ENCODE measurements at regions not wholly inside any gene's neighbourhood (a gene's known extent, or its start where the extent isn't known, plus 50 kb on each side); places are given as distances from the start of the nearest gene placed in this dataset.

DNA sequence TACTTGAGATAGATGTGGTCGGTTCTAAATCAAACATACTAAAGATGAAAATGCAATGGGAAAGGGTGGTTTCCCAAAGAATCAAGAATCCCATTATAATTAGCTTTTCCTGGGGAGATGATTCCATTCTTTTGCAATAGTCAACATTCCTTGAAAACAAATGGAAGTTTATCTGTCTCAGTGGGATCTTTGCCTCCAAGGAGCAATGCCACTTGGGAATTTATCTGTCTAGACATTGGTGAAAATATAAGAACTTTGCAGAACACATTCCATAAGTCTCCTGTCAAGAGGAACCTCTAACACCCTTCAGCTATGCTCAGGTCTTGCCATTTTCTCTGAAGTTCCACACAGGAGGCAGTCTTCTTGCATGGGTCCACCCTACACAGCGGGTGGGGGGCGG, 152.5 kb downstream of the KCTD12 start:
- Histone ChIP-seq H3K4me3 (no peak overlapping the region), H3K36me3 (ENCODE audit: insufficient read depth, low read length) (no peaks in the 10 kb centered on the region), H3K9ac (ENCODE audit: insufficient read length) (no peak overlapping the region), H3K9me3 (ENCODE audit: low read depth, low read length) (no peaks in the 10 kb centered on the region), H3K27ac (no peak overlapping the region)
- TF ChIP-seq POLR2AphosphoS5 (IDR thresholded peaks at IDR 0.05; ENCODE audit: borderline replicate concordance, low read depth, low read length), result no peak
- no peak for TF ChIP-seq EZH2 (IDR thresholded peaks at IDR 0.05)
- TF ChIP-seq FOXP2 (optimal IDR thresholded peaks at IDR 0.05; ENCODE audit: control extremely low read depth, extremely low read length, insufficient read depth), result no peak
- no peak for DNase-seq (ENCODE audit: low read depth, low spot score)

DNA sequence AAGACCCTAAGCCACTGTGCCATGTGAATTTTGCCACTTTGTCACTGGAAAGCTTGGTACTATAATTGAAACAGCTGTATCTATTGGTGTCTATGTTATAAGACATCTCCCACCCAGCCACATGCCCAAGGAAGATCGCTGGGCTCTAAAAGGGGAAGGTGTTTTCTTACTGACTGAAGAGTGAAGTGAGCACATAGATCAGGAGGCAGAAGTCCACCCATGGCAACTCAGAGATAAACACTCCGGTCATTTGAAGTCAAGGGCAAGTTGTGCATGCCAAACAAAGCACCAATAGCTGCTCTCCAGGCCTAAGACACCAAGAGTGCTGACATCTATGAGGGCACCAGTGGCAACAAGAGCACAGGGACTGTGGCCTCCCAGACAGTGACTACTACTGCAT, 153.8 kb downstream of the KCTD12 start:
- no peaks in the 10 kb centered on the region for H3K9me3 ChIP-seq (ENCODE audit: low read depth, low read length)
- TF ChIP-seq POLR2AphosphoS5 (IDR thresholded peaks at IDR 0.05; ENCODE audit: borderline replicate concordance, low read depth, low read length) (no peak), FOXP2 (optimal IDR thresholded peaks at IDR 0.05; ENCODE audit: control extremely low read depth, extremely low read length, insufficient read depth) (no peak), EZH2 (IDR thresholded peaks at IDR 0.05) (no peak)
- H3K36me3 ChIP-seq (ENCODE audit: insufficient read depth, low read length), result no peaks in the 10 kb centered on the region
- no peak for DNase-seq (ENCODE audit: low read depth, low spot score)
- no peak overlapping the region for H3K4me3 ChIP-seq
- no peak overlapping the region for H3K9ac ChIP-seq (ENCODE audit: insufficient read length)
- no peak overlapping the region for H3K27ac ChIP-seq

DNA sequence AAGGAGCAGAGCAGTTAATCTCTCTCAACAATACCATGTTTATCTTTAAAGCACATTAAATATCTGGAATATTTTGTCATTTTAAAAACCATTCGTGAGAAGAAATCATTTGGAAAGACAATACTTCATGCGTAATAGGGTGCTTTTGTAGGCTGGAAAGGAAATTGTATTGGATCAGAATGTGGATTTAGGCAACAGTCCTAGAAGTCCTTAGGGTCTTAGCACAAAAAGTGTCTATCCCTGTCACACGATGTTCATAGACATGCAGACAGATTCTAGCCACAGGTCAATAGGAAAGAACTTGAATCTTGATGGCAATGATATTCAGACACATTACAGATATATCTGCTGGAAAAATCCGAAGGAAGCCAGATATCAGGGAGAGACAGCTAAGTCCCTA, 156.0 kb downstream of the KCTD12 start:
- TF ChIP-seq FOXP2 (optimal IDR thresholded peaks at IDR 0.05; ENCODE audit: control extremely low read depth, extremely low read length, insufficient read depth) (no peak), EZH2 (IDR thresholded peaks at IDR 0.05) (no peak), POLR2AphosphoS5 (IDR thresholded peaks at IDR 0.05; ENCODE audit: borderline replicate concordance, low read depth, low read length) (no peak)
- H3K9me3 ChIP-seq (ENCODE audit: low read depth, low read length), result no peaks in the 10 kb centered on the region
- no peak for DNase-seq (ENCODE audit: low read depth, low spot score)
- H3K36me3 ChIP-seq (ENCODE audit: insufficient read depth, low read length), result no peaks in the 10 kb centered on the region
- no peak overlapping the region for H3K27ac ChIP-seq
- H3K4me3 ChIP-seq, result no peak overlapping the region
- H3K9ac ChIP-seq (ENCODE audit: insufficient read length), result no peak overlapping the region

DNA sequence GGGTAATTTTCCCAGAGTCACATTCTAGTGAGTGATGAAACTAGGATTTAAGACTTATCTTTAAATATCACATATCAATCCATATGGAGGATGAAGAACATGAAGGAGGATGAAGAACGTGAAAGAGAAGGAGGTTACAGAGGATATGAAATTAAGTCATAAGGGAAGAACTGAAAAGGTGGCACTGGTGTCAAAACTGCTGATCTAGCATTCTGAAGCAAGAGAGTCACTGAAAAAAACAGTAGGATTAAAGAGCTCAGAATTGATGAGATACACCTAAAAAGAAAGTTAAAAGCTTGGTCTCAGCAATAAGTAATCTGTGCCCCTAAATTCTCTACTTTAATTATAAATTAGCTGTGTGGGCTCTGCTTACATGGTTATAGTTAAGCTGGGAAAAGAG, 156.5 kb downstream of the KCTD12 start:
- no peak for TF ChIP-seq POLR2AphosphoS5 (IDR thresholded peaks at IDR 0.05; ENCODE audit: borderline replicate concordance, low read depth, low read length)
- TF ChIP-seq FOXP2 (optimal IDR thresholded peaks at IDR 0.05; ENCODE audit: control extremely low read depth, extremely low read length, insufficient read depth), result no peak
- no peak overlapping the region for H3K27ac ChIP-seq
- no peak for DNase-seq (ENCODE audit: low read depth, low spot score)

DNA sequence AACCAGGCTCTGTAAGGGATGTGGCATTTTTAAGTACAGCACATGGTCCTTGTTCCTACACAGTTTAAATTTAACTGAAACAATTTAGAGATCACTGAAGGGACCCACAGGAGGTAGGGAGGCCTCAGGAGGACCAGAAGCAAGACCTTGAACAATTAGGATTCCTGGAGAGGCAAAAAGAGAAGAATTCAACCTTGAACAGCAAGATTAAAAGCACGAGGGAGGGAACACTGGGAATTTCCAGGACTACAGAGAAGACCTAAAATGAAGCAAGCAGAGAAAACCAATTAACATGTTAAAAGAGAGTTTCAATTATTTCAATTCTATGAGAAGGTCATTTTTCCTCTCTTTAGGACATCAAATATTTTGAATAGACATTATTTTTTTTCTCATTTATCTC, 160.3 kb downstream of the KCTD12 start:
- H3K4me3 ChIP-seq, result no peak overlapping the region
- no peak for TF ChIP-seq FOXP2 (optimal IDR thresholded peaks at IDR 0.05; ENCODE audit: control extremely low read depth, extremely low read length, insufficient read depth)
- no peak for TF ChIP-seq POLR2AphosphoS5 (IDR thresholded peaks at IDR 0.05; ENCODE audit: borderline replicate concordance, low read depth, low read length)
- TF ChIP-seq EZH2 (IDR thresholded peaks at IDR 0.05), result no peak
- no peak overlapping the region for H3K27ac ChIP-seq
- H3K36me3 ChIP-seq (ENCODE audit: insufficient read depth, low read length), result no peaks in the 10 kb centered on the region
- H3K9ac ChIP-seq (ENCODE audit: insufficient read length), result no peak overlapping the region
- no peak for DNase-seq (ENCODE audit: low read depth, low spot score)
- H3K9me3 ChIP-seq (ENCODE audit: low read depth, low read length), result no peaks in the 10 kb centered on the region

More for the DNA sequence above, 156.5 kb downstream of the KCTD12 start:
- H3K36me3 ChIP-seq (ENCODE audit: insufficient read depth, low read length), result no peaks in the 10 kb centered on the region
- H3K4me3 ChIP-seq, result no peak overlapping the region
- no peak overlapping the region for H3K9ac ChIP-seq (ENCODE audit: insufficient read length)
- H3K9me3 ChIP-seq (ENCODE audit: low read depth, low read length), result no peaks in the 10 kb centered on the region

DNA sequence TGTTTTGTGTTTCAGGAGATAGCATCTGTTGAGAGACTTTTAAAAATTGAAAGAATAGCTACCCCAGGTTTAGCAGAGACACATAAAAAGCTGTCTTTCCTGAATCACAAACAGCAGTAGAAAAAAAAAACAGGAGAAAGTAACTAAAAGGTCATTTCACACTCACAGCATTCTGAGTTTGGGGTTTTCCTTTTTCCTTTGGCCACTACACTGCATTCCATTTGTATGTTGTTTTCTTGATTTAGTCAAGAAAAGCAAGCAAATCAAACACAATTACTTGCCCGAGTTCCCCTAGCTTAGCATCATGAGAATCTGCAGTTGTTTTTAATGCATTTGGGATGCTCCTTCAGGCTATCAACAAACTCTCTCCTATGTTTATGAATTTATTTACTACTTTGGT, 161.0 kb downstream of the KCTD12 start:
- no peaks in the 10 kb centered on the region for H3K36me3 ChIP-seq (ENCODE audit: insufficient read depth, low read length)
- TF ChIP-seq POLR2AphosphoS5 (IDR thresholded peaks at IDR 0.05; ENCODE audit: borderline replicate concordance, low read depth, low read length) (no peak), EZH2 (IDR thresholded peaks at IDR 0.05) (no peak), FOXP2 (optimal IDR thresholded peaks at IDR 0.05; ENCODE audit: control extremely low read depth, extremely low read length, insufficient read depth) (no peak)
- no peak for DNase-seq (ENCODE audit: low read depth, low spot score)
- no peaks in the 10 kb centered on the region for H3K9me3 ChIP-seq (ENCODE audit: low read depth, low read length)
- H3K9ac ChIP-seq (ENCODE audit: insufficient read length), result no peak overlapping the region
- no peak overlapping the region for H3K27ac ChIP-seq
- H3K4me3 ChIP-seq, result no peak overlapping the region

DNA sequence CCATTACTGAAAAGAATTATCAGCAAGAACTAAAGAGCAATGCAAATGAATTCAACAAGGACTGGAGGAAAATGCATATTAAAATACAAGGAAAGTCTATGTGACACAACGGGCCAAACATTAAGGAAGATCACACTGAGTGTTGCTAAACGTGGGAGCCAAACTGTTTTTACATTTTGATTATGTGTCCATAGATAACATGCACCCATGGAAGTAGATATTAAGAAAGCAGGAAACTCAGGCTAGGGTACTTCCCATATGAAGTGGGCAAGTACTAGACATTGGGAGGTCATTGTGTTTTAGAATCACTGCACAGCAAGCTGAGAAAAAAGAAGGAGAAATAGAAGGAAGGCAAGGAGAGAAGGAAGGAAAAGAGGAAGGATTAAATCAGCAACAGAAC, 161.8 kb downstream of the KCTD12 start:
- Histone ChIP-seq H3K4me3 (no peak overlapping the region), H3K36me3 (ENCODE audit: insufficient read depth, low read length) (no peaks in the 10 kb centered on the region), H3K27ac (no peak overlapping the region), H3K9ac (ENCODE audit: insufficient read length) (no peak overlapping the region), H3K9me3 (ENCODE audit: low read depth, low read length) (no peaks in the 10 kb centered on the region)
- DNase-seq (ENCODE audit: low read depth, low spot score), result no peak
- TF ChIP-seq FOXP2 (optimal IDR thresholded peaks at IDR 0.05; ENCODE audit: control extremely low read depth, extremely low read length, insufficient read depth) (no peak), EZH2 (IDR thresholded peaks at IDR 0.05) (no peak), POLR2AphosphoS5 (IDR thresholded peaks at IDR 0.05; ENCODE audit: borderline replicate concordance, low read depth, low read length) (no peak)

DNA sequence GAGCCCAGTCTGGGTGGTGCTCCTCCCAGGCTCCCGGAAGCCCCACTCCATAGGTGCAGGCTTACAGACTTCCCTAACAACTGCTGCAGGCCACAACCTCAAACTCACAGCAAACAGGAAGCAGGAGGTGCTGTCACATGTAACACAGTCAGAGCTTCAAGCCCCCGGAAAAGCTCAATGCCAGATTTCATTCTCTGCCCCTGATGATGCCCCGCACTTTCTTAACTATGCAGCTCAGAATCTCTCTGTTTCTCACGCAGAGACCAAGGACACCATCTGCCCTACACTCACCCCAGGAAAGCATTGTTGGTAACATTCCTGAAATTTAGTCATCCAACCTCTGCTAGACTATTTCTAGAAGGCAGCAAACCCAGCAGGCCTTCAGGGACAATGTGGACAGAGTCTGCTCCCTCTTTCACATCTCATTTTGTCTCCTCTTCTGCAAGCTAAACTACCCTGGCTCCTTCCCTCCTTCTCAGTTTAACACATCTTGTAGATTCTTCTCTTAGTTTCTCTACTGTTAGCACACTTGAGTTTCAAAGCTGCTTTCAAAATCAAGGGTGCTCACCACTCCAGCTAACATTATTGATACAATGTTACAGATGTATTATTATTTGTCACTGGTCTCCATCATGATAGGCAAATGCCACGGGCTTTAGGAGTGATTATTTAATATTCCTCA, 162.5 kb downstream of the KCTD12 start:
- Histone ChIP-seq H3K9me3 (ENCODE audit: low read depth, low read length) (no peaks in the 10 kb centered on the region), H3K9ac (ENCODE audit: insufficient read length) (no peak overlapping the region)
- TF ChIP-seq EZH2 (IDR thresholded peaks at IDR 0.05), result no peak

DNA sequence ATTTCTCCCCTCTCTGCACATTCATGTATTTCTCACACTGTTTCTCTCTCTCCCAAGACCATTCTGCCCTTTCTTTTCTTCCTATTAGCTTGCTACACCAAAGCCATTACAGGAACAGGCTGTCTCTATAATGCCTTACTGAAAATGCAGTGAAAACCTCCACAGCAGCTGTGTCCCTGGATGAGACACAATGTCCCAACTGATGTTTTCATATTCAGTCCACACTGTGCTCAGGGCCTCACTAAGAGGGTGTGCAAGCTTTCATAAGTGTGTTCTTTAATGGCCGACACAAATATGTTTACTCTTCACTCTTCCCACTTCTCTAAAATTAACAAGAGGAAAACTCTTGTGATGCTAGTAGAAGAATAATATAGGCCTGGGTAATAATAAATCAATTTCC, 163.4 kb downstream of the KCTD12 start:
- Histone ChIP-seq H3K36me3 (ENCODE audit: insufficient read depth, low read length) (no peaks in the 10 kb centered on the region), H3K4me3 (no peak overlapping the region), H3K9ac (ENCODE audit: insufficient read length) (no peak overlapping the region), H3K27ac (no peak overlapping the region), H3K9me3 (ENCODE audit: low read depth, low read length) (no peaks in the 10 kb centered on the region)
- DNase-seq (ENCODE audit: low read depth, low spot score), result no peak
- TF ChIP-seq EZH2 (IDR thresholded peaks at IDR 0.05) (no peak), POLR2AphosphoS5 (IDR thresholded peaks at IDR 0.05; ENCODE audit: borderline replicate concordance, low read depth, low read length) (no peak), FOXP2 (optimal IDR thresholded peaks at IDR 0.05; ENCODE audit: control extremely low read depth, extremely low read length, insufficient read depth) (no peak)

More for the DNA sequence above, 162.5 kb downstream of the KCTD12 start:
- no peak for DNase-seq (ENCODE audit: low read depth, low spot score)
- Histone ChIP-seq H3K36me3 (ENCODE audit: insufficient read depth, low read length) (no peaks in the 10 kb centered on the region), H3K4me3 (no peak overlapping the region), H3K27ac (no peak overlapping the region)
